ENCODE measurements at regions not wholly inside any gene's neighbourhood (a gene's known extent, or its start where the extent isn't known, plus 50 kb on each side); places are given as distances from the start of the nearest gene placed in this dataset.

DNA sequence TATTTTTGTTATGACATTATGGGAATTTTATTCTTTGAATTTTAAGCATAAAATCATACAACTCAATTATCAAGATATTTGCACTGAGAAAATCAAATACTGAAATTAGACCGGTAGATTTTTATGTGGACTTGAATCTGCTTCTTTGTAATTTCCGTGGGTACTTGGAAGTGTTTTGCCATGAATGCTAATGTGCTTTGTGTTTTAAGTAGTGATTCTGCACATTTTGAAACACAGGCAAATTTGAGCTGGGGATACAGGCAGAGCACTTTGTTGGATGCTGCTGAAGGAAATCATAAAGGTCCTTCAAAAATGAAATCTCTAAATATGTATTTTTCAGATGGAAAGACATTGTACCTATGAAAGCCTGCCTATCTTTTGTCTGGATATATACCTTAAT, 446.3 kb upstream of the POU3F3 start:
- TF ChIP-seq ZNF274 (IDR thresholded peaks at IDR 0.05; ENCODE audit: low read depth, low read length) (no peak), YY1 (IDR thresholded peaks at IDR 0.05; ENCODE audit: insufficient read depth, insufficient read length) (no peak), SUZ12 (IDR thresholded peaks at IDR 0.05; ENCODE audit: extremely low read depth, insufficient read depth, insufficient read length) (no peak)
